GM21529 (cell line): ENCODE measurements at regions not wholly inside any gene's neighbourhood (a gene's known extent, or its start where the extent isn't known, plus 50 kb on each side); places are given as distances from the start of the nearest gene placed in this dataset.

ENCODE experiments used
- ATAC-seq: cut with Tn5 transposase; IDR thresholded peaks from one replicate; pipeline ENCODE4 v1.9.1; 2021; ENCODE audit not compliant: unreplicated experiment

DNA sequence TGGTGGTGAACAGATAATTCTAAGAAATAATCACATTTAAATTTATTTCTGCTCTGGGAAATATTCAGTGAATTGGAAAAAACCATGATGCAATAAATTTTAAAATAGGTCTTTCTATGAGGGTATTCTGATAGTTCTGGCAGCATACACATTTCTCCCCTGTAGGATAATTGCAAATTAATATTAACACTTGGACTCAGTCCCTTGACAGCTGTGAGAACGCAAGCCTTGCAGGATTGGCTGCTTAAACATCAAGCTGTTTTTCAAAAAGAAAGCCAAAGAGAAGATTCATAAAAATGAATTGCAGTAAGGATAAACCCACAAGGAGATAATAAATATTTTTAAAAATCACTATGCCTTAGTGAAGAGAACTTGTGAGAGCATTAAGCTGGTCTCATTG is 180.0 kb downstream of the MTRR start:
- no peak for ATAC-seq

DNA sequence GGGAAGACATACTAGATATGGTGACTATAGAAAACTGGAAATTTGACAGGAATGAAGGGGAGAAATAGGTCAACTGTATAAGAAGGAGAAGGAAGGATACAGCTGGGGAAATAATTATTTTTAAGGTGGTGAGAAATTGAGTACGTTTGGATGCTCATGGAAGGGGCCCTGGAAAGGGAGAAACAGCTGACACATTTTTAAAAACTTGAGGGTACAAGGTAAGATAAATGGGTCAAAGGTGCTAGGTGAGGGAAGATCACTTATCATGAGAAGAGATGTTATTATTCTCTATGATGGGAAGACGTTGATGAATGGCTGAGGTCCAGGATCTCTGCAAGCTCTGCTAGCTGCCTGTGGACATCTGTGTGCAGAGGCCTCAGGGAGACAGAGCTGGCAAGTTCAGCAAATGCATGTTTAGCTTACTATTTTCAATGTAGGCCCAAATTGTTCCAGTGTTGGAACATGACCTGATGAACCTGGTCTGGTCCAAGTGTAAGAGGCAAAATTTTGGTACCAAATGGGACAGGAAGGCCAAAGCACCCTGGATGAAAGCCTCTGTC is 181.7 kb downstream of the MTRR start:
- ATAC-seq: no peak

DNA sequence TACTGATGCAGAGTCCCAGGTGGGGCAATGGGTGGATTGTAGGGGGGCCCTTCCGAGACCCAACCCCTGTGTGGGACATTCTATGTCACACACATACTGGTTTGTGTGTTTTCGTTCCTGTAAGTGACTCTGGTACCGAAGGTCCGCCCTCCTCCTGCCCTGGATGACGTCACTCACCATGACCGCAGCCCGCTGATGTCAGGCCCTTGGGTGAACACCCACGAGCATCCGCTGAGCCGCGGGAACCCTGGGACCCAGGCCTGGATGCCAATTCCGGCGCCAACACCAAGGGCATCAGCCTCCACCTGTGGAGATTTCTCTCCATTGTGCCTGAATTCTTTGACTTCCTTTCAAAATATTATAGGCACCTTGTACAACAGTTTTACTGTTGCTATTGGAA is 184.3 kb downstream of the MTRR start:
- no peak for ATAC-seq

DNA sequence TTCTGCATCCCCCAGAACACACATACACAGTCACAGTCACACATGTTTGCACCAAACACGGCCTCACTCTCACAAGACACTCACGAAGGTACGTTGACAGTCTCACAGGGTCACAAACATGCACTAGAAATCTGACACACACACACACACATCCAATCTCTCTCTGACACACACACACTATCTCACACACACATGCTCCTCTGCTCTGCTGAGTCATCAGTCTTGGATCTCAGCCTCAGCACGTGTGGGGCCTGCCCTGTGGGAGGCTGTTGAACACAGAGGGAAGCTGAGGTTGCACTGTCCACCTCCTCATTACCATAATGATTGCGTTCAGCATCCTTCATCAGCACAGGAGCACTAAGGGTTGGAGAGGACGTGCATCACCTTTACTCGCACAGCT is 188.8 kb downstream of the MTRR start:
- no peak for ATAC-seq

DNA sequence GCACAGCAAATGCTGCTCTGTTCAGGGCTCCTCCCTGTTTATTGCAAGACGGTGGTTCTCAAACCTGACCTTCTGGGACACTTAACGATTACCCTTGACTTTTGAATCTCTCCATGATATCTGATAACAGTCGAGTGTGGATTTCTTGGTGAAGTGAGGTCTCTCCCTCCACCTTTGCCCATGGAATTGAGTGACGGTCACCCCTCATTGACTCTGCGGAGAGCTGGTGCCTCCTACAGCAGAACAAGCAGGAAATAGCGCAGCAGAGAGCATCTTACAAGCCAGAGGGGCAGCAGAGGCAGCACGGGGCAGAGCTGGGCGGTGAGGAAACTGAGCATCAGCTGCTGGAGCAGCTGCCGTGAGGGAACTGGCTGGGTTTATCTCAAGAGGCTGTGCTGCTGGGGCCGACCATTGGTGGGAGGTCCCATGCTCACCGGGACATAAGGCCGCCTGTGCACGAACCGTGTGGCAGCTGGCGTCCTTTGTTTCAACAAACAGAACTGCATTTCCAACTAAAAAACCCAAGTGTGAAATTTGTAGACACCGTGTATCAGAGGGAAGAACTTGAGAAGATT is 189.8 kb downstream of the MTRR start:
- no peak for ATAC-seq

DNA sequence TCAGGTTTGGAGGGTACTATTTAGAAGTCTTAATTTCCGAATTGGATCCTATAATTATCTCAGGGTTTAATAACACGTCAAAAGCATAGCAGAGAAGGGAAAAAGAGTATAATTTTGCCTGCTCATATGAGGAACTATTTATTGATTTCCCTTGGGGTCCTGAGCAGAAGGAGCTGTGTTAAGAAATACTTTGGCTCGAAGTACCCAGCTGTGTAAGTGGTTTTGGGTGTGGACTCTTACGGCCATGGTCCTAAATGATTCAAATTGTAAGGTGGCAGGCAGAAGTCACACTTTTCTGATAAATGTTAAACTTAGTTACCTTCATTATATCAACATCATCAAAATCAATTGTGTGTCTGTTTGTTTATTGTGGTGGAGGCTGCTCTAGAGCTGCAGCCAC is 190.4 kb downstream of the MTRR start:
- no peak for ATAC-seq

DNA sequence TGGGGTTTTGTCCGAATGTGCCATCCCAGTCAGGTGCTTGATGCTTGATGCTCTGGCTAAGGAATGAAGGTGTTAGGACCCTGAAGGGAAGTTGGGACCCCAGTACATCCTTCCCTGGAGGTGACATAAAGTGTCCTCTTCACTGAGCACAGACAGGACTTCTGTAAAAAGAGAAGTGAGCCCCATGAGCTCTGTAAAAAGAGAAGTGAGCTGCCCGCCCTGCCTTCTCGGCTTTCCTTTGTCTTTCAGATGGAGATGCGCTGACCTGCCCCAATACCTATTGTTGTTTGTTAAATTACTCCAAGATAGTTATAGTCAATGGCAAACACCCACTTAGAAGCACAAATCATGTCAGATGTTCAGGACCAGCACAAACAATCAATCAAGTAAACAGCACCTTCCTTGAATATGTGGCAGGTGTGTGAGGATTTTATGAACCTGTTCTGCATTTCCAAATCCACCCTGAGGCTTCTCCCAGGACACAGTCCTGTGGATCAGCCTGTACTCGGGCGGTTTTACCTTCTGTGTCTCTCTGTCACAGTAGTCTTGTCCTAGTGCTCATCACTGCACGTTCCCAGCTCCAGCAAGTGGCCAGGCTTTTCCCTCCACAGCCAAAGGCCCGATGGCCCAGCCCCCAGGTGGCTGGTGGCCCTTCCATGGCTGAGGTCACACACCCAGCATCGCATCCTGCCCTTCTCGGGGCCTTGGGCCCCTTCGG is 191.4 kb downstream of the MTRR start:
- ATAC-seq: no peak

DNA sequence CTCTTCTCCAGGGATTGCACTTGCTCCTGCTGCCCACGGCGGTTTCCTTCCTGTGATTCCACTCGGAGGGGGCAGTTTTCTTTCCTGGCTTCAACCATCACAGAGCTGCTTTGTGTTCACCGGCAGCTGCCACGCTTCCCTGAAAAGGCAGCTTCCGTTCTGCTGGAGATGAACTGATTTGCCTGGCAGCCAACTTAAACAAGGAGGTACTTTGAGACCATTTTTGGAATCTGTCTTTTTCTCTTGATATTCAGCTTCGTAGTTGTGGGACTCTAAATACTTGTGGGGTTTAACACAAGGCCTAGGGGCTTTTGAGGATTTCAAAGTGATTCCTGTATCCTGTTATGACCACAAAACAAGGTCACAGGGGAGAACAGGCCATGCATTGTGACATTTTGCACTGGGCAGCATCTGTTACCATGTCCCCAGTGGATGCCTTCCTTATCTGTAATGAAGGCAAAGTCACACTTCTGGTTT is 192.0 kb downstream of the MTRR start:
- ATAC-seq: no peak

DNA sequence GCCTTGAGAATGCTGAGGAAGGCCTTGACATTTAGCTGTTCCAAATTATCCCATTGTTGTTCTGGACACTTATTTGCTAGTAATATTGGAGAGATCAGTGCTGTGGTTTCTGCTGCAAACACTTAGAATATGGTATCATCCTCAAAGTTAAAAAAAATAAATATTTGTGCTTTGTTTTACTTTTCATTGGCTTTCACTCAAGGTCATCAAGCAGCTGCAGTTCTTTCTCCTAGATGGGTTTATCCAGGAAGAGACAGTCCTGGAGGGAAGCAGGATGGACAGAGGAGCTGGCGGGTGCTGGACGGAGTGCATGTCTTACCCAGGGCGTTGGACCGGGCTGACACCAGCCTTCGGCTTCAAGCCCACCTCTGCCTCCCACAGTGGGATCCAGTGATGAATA is 193.6 kb downstream of the MTRR start:
- ATAC-seq: no peak

DNA sequence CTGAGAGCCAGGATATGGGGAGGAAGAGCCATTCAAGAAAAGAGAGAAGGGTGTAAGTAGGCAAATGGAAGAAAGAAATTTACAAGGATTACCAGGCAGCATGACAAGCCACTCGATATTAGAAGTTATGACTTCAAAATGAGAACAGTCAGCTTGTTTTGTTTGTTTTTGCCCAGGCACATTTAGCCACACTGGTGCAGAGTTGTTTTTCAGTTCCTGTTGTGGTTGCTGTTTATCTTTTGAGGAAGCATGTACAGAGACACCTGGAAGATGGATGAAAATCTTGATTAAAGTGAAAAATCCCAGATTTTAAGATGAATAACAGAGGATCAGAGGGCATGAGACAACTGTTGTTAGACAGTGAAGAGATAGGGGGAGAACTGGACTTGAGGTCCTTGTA is 199.1 kb downstream of the MTRR start:
- ATAC-seq: no peak

DNA sequence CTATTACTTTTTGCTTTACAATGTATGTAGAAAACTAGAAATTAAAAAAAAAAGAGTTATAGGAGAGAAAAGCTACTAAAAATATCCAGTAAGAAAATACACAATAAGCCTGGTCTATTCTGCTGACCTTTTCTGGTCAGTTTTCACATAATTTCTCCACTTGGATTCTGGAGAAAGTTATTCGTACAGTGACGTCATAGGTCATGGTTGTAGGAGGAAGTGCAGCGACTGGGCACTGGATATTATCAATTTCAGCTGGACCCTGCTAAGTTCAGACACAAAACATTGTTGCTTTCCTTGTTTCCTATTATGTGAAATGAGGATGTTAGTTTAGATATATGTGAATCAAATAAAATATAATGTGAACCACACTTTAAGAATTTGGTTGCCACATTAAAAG is 201.2 kb downstream of the MTRR start:
- no peak for ATAC-seq

DNA sequence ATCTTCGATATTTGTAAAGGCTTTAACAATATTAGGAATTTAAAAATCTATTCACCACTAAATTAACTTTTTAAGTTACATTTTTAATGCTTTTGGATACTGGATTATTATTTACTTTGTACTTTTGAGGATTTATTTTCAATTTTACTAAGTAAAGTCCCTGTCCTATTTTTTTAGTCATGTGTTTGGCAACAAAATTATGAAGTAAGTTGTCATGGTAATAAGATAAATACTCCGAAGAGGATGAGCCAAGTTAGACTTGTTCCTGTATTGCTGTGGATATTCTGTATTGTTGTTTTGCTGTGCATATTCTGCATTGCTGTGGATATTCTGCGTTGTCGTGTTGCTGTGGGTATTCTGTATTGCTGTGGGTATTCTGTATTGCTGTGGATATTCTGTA is 210.1 kb downstream of the MTRR start:
- ATAC-seq: no peak

DNA sequence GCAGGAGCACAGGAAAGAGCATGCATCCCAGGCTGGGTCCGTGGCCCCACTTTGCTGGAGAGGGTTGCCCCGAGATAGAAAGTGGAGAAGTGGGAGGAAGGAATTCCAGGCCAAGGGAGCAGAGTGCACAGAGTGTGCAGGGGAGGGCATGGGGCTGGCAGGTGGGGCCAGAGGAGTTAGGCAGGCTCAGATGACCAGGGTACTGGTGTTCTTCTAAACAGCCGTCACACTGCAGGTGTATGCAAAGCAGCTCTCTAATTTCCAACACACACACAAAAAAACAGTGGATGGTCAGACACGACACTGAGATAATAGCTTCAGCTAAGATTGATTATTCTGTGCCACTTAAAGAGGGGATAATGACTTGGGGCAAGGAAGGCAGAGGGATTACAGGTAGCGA is 212.2 kb downstream of the MTRR start:
- no peak for ATAC-seq

DNA sequence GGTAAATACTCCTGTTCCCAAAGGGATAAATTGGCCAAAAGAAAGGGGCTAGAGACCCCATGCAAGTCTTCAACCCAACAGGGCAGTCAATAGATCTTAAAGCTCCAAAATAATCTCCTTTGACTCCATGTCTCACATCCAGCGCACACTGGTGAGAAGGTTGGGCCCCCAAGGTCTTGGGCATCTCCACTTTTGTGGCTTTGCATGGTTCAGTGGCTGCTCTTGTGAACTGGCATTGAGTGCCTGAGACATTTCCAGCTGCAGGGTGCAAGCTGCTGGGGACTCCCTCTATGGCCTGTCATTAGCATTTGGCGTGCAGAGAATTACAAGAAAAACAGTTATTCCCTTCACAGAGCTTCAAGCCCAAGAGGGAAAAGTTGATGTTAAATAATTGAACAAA is 224.7 kb downstream of the MTRR start:
- no peak for ATAC-seq

DNA sequence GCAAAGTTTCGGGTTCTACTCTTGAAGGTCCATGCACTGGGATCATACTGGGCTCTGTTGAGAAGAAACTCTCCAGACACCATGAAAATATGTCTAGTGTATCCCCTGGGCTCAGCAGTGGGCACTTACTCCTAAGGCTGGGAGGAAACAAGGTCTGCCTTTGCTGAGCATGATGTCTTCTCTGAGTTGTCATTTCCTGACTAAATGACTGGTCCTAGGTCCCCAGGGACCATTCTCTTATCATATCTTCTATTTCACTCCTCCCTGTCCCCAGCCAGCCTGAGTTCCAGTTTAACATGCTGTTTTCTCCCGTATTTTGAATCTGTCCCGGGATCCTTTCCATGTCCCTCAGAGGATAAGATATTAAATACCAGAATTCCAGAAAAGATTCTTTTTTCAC is 225.4 kb downstream of the MTRR start:
- ATAC-seq: no peak

DNA sequence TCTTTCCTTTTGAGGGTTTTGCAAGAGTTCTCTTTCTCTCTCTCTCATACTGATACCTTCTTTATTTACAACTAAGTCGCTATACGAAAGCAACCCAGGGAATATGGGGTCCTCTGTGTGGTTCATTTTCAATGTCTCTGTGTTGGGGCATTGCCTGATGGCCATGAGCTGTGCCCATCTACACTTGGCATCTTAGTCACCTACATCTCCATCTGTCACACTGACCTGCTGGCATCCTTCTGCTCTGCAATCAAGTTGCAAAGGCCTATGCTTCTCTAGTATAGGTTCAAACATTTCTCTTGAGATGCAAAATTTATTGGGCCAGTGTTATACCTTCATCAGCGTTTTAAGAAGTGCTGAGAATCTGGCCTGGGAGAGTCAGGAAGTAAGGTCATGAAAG is 228.2 kb downstream of the MTRR start:
- no peak for ATAC-seq

DNA sequence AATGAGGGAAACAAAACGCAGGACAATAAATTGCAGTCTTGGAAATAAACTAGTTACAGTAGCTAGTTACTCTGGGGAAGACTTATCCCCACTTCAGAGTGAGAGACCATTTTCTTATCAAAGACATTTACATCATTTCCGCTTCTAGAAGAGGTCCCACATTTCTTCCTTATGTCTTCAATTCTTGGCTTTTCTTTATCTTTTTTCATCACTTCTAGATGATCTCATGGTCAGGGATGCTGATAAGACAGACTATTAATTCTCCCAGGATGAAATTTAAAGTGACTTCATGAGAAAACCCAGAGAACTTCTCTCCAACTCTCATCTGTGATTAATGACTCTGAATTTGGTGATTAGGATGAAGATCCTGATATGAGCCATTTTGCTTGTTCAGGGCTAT is 229.1 kb downstream of the MTRR start:
- ATAC-seq: no peak

DNA sequence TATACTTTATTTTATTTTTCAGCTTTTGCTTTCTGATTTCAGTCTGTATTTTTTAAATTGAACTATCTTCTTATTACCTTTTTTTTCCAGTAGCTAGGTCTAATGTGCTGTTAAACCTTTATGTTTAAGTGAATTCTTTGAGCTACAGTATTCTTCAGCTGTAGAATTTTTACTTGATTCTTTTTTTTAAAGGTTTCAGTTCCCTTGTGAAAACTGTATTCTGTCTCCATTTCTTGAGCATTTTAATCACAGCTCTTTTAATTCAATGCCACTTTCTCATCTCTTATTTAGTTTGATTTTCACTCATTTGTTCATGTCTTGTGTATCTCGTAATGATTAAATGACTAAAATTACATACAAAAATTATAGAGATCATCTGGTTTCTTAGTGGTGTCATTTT is 233.8 kb downstream of the MTRR start:
- ATAC-seq: no peak

DNA sequence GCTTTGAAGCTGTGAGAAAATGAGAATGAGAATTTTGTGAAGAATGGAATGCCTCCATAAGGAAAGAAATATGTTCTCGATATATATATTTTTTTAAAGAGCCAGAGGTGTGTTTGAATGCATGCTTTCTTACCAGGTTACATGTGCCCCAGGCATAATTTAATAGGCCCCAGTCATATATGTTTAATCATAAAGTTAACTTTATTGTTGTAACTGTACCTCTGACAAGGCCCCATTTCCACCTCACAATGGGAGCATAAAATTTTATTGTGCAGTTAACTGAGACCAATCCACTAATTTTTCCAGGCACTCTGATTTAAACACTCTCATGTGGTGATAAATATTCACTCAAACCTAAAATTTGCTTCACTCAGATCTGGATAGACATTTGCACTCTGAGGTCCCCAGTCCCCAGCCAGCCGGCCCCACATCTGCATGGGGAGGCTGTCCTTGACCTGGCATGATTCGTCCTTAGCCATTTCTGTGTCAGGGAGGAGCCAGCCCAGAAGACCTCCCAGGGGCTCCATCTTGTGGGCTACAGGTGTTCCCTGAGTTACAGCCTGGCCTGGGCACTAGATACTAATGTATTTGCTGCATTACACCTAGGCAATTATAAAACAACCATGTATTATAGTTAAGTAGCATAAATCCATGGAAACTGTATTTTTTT is 245.8 kb downstream of the MTRR start:
- no peak for ATAC-seq

DNA sequence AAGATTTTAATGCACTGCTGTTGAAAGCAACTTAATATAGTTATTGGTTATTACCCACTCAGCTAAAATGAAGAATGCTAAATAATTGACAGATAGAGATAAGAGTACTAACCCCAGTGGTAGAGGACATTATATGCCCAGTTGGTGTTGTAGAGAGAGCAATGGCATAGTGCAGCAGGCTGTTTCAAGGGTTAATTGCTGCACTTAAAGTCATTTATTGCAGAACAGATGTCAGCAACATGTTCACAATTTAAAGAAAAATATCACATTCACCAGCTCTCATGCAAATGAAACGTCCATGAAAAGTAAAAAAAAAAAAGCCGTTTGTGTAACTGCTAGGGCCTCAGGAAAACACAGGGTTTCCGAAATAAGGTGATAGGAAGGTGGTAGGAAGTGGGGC is 254.6 kb downstream of the MTRR start:
- no peak for ATAC-seq

DNA sequence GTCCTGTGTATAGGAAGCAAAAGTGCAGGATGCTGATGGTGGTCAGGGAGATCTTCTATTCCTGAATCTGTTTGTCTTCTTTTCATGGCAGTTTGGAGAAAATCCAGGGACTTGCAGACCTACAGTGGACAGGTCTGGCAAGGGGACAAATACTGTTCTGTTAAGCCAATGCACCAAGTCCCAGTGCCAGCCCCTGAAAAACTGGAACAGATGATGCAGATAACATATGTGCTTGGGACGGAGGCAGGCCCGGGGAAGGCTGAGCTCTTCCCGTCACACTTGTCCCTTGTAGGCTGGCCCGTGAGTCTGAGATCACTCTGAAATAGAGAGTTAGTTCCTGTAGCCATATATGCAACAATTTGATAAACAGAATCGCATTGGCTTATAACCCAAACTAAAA is 265.7 kb downstream of the MTRR start:
- no peak for ATAC-seq

DNA sequence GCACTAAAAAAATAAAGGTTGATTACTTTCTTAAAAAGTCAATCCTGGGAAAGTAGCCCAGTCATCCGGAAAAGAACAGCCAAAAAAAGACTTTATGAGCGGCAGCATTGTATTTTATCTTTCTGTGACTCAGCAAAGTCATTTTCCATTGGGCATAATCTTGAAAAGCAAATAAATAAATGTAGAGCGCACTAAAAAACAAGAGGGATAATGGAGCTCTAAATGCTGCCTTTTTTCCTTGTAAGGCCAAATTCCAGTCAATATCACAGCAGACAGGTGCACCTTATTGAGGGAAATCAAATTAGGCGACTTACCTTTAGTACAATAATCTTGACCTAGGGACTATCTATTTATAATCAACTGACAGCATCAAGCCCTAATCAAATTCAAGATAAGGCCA is 266.8 kb downstream of the MTRR start:
- no peak for ATAC-seq
